ENCODE measurements at regions not wholly inside any gene's neighbourhood (a gene's known extent, or its start where the extent isn't known, plus 50 kb on each side); places are given as distances from the start of the nearest gene placed in this dataset.

DNA sequence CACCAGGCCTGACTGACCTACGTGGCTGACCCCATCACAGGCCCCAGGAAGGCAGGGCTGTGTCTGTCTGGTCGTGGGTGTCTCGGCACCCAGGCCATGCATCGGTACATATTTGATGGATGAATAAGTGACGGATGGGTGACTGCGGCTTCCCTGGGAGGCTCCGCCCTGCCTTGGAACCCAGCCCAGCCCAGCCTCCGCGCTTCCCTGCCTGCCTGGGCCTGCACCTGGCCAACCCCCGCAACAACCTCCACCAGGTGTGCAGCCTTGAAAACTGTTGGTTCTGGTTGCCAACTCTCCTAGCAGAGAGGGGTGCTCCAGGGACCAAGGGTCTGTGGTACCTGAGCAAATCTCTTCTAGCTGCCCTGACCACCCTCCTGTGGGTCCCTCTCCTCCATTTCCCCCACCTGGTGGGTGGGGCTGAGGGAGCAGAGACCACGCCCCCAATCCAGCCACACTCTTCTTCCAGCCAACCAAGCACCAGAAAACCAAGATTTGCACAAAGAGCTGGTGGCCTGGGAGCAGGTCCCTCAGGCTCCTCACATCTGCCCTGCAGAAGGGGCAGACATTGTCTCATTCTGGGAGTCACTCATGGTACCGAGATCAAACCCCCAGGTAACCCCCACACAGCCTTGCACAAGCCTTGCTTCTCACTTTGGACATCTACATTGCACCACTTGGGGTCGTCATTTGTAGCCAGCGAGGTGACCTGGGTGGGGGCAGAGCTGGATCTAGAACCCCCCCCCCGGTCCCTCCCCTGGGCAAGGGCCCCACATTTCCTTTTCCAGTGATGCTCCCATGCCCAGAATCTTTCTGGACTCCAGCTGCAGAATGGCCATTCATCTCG is 100.6 kb upstream of the IER5L start:
- DNase-seq, result no peak

DNA sequence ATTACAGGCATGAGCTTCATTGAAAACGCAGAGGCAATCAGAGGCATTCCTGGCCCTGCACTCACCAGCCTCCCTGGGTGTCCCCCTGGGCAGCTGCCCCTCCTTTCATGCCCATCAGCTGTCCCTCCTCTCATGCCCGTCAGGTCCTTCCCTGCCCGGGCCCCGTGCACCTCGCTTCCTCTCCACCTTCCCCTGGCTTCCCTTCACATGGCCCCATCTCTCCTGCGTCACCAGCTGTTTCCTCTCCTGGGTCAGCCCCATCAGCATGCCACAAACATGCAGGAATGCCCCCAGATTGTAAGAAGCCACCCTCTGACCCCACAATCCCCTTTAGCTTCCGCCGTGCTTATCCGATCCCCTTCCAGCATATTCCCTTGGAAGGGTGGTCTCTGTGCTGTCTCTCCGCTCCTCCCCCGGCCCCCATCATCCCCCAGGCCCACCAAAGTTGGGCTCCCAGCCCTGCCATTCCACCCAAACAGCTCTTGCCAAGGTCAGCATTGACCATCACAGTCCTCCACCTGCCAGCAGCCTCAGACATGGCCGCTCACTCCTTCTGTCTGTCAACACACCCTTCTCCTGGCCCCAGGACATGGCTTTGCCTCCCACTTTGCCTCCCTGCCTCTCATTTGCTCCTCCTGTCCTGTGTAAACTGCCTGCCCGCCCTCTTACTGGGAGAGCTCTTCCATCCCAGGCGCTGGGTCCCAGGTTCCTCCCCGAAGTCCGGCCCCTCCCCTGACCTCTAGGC is 98.6 kb upstream of the IER5L start:
- no peak for DNase-seq

DNA sequence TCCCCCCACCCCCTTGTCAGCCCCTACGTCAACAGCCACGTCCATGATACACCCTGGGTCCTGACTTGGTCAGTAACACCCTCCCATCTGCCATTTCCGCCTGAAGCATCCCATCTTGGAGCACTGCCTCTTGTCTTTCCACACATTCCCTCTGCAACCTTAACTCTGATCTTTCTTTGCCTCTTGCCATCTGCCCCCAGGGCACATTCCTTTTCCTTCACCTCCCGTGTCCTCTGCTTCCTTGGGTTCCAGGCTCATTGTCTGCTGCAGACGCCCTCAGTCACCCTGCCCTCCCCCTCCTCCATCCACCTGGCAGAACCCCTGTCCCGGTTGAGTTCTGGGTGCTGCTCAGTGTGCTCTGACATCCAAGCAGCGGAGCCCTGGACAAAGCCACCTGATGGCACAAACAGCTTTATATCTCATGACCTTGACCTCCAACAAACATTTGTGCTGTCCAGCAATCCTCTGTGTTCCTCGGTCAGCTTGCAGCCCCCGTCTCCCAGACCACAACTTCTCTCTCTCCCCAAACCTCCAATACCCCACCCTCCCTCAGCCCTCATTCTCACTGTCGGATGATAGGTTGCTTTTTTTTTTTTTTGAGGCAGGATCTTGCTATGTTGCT is 97.7 kb upstream of the IER5L start:
- no peak for DNase-seq

DNA sequence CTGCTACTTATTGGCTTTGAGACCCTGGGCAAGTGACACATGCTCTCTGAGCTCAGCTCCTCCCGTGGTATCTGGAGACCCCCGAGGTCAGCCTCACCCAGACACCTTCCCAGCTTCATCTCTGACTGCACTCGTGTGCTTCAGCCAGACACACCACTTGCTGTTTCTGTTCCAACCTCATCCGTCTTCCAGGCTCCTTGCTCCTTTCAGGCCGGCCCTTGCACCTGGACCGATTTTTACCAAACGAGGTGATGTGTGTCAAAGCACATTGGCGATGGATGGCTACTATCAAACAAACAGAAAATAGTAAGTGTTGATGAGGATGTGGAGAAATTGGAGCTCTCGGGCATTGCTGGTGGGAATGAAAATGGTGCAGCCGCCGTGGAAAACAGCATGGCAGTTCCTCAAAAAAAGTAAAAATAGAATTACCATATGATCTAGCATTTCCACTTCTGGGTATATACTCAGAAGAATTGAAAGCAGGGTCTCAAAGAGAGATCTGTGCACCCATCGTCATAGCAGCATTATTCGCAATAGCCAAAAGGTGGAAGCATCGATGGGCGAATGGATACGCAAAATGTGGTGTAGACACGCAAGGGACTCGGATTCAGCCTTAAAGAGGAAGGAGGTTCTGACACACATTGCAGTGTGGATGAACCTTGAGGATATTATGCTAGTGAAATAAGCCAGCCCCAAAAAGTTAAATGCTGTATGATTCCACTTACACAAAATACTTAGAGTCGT is 96.1 kb upstream of the IER5L start:
- no peak for DNase-seq

DNA sequence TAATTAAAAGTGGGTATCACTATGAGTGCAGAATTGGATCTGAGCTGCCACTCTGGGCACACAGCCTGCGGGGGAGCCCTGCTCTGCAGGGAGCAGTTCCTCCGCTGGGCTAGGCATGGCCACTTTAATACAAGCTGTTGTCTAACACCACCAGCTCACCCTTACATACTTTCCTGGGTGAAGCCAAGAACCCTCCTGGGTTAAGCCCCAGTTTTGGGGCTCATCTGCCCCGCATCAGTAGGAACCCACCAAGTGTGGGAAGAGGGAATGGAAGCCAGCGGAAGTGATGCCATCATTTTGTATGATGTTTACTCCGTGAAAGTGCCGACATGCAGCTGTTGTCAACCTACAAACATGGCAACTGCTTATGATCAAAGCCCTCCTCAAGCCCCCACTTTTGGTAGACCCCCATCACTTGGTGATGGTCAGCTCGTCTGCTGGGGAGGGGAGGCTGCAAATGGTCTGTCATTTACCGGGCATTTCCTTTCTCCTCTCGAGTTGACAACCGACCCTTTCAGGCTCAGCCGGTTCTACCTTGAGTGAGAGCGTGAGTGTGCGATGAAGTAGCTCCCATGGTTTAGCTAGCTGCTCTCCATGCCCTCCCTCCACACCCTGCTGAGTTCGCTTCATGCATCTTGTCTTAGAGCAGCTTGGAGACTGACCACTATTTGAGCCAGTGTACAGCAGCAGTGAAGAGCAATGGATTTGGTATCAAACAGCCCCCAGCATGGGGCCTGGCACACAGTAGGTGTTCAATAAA is 95.3 kb upstream of the IER5L start:
- DNase-seq, result no peak

DNA sequence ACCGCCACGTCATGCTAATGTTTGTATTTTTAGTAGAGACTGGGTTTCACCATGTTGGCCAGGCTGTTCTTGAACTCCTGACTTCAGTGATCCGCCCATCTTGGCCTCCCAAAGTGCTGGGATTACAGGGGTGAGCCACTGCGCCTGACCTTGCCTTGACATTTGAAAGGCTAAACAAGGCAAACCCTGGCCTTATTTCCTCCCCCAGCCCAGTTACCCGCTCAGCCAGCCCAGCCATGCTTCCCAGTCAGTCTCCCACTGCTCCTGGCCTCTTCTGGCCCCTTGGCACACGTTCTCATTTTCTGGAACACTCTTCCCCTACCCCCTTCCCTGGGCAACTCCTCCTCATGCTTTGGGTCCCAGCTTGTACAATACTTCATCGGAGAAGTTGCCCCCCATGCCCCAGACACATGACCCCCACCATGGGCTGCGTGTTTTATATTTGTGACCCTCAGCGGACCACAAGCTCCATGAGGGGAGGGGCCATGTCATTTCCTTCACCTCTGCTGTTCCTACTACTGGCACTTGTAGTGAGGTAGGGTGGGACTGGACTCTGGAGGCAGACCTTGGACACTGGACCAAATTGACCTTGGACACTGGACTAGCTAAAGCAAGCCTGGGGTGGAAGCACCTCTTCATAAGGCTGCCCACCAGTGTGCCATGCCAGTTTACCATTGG is 94.4 kb upstream of the IER5L start:
- no peak for DNase-seq

DNA sequence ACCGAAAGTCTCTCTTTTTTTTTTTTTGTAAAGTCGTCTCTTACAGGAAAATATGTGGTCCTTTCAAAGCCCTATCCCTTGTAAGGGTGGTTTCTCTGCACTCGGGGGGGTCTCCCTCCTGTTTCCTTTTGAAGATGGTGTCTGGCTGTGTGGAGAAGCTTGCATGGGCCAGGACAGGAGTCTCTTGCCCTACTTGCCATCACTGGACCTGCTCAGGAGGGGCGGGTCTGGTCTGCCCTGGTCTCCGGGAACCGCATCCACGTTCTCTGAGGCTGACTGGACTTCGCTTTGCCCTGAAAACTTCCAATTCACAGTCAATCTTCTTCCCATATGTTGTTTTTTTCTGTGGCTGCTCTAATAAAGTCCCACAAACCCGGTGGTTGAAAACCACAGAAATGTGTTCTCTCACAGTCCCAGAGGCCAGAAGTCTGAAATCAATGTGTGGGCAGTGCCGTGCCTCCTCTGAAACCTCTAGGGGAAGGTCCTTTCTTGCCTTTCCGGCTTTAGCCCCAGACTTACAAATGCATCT is 92.9 kb upstream of the IER5L start:
- peak; percentile 82 for DNase-seq

DNA sequence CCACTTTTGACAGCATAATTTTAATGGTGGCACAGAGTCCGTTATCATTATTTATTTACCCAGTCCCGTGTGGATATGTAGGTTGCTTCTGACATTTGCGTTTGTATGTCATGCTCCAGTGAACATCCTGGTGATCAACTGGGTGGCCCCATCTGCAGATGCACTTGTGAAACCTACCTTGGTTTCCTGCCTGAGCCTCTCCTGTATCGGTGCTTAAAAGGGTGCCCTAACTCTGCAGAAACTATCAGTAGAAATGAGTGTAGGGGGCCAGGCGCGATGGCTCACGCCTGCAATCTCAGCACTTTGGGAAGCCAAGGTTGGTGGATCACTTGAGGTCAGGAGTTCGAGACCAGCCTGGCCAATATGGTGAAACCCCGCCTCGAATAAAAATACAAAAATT is 92.1 kb upstream of the IER5L start:
- no peak for DNase-seq

DNA sequence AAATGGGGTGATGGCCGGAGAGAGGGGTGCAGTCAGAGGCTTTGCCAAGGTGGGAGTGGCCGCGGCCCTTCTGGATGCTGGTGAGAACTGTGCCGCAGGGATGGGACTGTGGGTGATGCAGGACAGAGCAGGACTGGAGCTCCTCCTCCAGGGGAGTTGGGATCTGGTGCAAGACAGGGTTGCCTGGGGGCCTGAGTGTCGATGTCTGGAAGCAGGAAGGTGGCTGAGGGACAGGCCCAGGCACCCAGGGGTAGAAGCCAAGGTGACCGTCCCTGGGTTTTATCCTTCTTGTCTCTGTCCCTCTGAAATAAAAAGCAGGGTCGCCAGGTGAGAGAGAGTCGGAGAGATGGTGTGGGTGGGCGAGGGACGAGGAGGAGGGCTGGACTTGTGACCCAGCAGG is 89.1 kb upstream of the IER5L start:
- DNase-seq, result no peak

DNA sequence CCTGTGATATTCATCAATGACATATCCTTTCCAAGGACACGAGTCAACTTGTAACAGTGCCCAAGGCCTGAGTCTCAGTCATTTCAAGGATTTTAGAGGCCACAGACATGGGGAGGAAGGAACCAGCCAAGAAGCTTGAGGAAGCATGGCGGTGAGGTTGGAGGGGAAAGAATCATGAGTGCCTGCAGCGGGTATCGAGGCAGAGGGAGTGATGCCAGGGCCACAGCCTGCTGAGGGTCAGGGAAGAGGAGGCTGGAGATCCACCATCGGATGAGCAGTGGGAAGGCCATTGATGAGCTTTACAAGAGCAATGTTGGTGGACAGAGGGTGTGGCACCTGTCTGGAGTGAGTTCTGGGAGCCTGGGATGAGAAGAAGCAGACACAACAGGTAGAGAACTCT is 88.5 kb upstream of the IER5L start:
- DNase-seq, result no peak

DNA sequence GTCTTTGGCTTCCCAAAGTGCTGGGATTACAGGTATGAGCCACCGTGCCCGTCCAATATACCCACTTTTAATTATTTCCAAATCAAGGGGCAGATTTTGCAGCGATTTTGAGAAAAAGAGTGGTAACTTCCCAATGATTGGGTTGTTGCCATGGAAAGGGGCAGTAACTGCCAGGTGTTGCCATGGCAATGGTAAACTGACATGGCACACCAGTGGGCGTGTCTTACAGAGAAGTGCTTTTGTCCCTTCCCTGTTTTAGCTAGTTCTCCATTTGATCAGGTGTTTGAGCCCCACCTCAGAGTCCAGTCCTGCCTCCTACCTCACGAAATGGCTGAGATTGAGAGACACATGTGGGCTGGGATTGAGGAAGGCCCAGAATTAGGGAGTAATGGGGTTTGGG is 86.3 kb upstream of the IER5L start:
- DNase-seq, result no peak

DNA sequence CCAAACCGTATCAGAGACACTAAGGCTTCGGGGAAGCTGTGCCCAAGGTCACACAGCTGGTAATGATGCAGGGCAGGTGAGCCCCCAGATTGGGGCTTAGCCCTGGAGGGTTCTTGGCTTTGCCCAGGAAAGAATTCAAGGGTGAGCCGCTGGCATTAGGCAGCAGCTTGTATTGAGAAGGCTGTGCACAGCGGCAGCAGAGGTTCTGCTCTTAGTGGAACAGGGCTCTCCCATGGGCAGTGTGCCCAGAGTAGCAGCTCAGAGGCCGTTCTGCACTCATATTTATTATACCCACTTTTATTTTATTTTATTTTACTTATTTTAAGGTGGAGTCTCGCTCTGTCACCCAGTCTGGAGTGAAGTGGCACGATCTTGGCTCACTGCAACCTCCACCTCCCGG is 85.8 kb upstream of the IER5L start:
- DNase-seq, result no peak

DNA sequence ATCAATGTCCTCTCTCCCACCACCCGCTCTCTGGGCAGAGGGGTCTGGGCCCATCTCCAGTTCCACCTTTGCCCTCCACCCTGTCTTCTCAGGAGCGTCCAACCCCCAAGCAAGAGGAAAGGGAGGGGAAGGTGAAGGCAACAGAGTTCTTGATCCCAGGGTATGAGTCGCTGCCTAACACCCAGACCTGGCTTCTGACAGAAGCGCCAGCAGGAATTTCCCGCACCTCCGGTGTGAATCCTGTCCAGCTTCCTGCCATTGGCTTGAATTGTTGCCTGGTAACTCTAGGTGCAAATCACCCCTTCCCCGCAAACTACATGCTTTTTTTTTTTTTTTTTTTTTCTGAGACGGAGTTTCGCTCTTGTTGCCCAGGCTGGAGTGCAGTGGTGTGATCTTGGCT is 84.2 kb upstream of the IER5L start:
- DNase-seq, result no peak

DNA sequence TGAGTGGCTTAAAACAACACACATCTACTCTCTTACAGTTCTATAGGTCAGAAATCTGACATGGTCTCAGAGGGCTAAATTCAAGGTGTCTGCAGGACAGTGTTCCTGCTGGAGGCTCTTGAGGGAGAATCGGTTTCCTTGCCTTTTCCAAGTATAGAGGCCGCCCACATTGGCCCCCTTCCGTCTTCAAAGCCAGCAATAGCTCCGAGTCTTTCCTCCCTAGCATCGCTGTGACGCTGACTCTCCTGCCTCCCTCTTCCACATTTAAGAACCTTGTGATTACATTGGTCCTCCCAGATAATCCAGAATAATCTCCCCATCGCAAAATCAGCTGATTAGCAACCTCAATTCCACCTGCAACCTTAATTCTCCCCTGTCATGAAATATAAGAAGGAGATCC is 81.3 kb upstream of the IER5L start:
- no peak for DNase-seq

DNA sequence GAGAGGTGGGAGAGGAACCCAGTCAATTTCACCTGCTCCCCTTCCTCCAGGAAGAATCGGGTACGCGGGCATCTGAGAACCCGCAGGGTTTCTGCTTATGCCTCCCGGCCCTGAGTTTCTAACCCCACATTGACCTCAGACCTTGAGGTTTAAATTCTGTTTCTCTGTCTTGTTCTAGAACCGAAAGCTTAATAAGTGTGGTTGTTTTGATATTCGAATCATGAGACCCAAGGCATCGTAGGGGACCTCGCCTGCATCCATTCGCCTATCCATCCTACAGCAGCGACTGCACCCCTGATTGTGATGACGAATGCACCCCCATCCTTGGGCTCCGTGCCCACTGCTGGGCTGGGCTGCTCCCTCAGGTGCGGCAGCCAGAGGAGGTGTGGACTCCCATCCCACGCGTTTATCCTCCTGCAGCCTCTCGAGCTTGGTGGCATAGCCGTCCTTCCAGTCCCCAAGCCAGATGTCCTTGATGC is 80.8 kb upstream of the IER5L start:
- no peak for DNase-seq

DNA sequence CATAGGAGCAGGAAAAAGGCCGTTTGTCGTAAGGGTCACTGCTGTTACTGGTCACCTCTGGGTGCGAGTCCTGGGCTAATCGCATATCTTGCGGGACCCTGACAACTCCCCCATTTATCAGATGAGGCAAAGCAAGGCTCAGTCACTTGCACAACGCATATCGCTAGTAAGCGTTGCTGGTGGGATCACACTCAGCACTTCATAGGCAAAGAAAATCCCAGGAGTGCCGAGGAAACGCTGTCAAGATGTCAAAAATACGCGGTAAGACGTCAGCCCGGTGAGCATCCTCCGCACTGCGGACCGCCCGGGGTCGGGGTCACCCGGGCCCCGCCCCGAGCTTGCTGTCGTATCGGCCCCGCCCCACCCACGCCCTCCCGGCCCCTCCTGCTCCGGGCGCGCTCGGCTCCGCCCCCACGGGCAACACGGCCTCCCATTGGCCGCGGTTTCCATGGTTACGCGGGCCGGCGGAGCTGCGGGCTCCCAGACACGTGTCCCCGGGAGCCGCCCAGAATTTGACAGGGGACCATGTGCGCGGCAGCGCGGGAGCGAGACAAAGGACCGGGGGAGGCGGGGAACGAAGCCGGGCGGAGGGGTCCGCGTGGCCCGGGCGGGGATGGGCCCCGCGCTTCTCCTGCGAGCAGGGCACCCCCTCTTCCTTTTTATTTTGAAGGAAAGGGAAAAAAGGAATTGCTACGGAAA is 80.2 kb upstream of the IER5L start:
- DNase-seq, result peak; percentile 93

DNA sequence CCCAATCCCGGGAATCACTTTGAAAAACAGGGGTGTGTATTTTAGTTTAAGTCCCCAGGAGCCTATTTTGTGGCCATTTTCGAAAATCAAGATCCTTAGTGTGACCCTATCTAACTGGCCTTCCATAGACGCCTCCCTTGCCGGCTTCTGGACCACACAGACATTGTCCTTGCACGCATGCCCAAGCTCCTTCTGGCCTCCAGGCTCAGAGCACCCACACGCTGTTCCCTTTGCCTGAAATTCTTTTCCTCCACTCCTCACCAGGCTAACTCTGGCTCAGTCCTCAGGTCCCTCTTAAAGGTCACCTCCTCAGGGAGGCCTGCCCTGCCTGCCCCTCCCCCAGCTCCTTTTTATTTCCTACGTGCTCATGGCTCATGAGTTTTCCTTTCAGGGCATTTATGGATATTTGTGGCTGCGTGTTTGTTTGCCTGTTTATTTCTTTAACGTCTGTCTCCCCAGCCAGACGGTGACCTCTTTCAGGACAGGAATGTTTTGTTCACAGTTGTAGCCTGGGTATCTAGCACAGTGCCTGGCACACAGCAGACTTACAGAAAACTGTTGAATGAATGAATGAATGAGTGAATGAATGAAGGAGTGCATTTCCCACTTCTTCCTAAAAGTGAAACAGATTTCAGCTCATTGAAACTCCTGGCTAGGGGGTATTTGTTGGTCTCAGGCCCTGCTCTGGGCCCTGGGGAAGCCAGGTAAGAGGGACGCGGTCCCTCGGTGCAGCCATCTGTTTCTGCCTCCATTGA is 79.1 kb upstream of the IER5L start:
- DNase-seq, result no peak

DNA sequence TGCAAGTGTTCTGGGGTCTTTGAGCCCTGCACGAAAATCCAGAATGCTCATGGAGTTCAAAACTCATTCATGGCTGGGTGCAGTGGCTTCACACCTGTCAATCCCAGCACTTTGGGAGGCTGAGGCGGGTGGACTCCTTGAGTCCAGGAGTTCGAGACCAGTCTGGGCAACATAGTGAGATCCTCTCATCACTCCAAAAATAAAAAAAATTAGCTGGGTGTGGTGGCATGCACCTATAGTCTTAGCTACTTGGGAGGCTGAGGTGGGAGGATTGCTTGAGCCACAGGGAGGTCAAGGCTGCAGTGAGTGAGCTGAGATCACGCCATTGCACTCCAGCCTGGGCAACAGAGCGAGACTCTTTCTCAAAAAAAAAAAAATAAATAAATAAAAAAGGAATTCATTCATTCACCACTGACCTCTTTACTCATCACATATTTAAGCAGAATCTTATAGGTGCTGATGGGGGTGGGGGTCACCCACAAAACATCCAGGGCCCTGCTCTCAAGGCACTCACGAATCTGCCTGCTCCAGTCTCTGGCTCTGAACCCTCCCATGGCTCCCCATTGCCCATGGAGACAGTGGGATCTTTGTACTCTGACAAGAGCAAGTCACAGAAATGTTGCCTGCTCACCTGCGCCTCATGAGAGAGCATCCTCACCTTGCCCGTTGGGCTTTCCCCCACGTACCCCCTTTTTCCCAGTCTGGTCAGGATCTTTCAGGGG is 76.7 kb upstream of the IER5L start:
- no peak for DNase-seq

DNA sequence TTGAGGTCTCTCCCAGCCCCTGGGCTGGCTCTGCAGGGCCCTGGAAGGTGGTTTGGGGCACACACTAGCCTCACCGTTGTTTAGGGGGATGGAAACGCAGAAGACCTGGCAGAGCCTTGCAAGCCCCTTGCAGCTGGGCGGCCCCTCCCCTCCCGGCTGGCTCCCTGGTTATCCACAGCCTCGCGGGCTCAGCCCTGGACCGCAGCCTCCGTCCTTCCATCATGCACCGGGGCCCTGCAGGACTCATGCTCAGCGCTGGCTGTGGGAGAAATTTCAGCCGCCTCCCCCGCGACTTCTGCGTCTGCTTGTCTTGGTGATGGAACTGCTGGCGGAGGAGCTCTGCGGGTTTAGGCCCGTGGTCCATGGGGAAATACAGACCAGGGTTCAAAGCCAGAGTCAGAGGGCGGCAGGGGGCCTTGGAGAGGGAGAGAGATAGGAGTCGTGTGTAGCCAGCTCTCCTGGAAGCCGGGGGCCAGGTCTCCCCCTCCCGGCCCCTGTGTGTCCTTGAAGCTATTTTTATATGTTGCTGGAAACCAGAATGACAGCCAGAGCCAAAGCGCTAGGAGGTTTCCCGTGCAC is 75.8 kb upstream of the IER5L start:
- DNase-seq, result peak; percentile 16
